ENCODE measurements at regions not wholly inside any gene's neighbourhood (a gene's known extent, or its start where the extent isn't known, plus 50 kb on each side); places are given as distances from the start of the nearest gene placed in this dataset.

DNA sequence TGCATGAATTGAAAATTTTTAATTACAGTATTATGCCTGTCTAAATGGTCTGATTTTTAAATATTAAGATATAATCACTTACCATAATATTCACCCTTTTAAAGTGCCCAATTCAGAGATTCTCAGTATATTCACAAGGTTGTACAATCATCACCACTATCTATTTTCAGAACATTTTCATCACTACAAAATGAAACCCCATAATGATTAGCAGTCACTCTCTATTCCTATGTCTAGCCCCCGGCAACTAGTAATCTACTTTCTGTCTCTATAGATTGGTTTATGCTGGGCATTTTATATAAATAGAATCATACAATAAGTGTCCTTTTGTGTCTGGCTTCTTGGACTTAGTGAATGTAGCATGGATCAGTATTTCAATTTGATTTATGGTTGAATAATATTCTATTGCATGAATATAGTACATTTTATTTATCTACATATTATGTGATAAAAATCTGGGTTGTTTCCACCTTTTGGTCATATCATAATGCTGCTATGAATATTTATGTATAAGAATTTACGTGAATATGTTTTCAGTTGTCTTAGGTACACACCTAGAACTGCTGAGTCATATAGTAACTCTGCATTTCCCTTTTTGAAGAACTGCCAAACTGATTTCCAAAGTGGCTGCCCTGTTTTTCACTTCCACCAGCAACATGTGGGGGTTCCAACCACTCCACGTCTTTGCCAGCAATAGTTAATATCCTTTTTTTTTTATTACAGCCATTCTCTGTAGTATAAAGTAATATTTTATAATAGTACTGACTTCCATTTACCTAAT is 485.7 kb upstream of the ZNF385D start (continued):
- TF ChIP-seq CHD7 (IDR thresholded peaks at IDR 0.05; ENCODE audit: insufficient replicate concordance, low read length) (no peak), TAF7 (optimal IDR thresholded peaks at IDR 0.05; ENCODE audit: borderline replicate concordance, low read depth, low read length) (no peak), PHF8 (conservative IDR thresholded peaks at IDR 0.05; ENCODE audit: low read depth, low read length) (no peak), NRF1 (IDR thresholded peaks at IDR 0.05; ENCODE audit: low read depth, low read length) (no peak), KDM1A (IDR thresholded peaks at IDR 0.05; ENCODE audit: borderline replicate concordance, low read length) (no peak), TEAD4 (IDR thresholded peaks at IDR 0.05; ENCODE audit: low read depth, low read length) (no peak), RAD21 (IDR thresholded peaks at IDR 0.05 in 1 of 2, conservative IDR thresholded peaks at IDR 0.05 in 1 of 2; ENCODE audit: low read depth in 2 of 2, low read length in 2 of 2) (no peak), ATF2 (IDR thresholded peaks at IDR 0.05; ENCODE audit: low read length) (no peak)

All from H1 (cell line).